SIG-M5 (cell line): ENCODE measurements at regions not wholly inside any gene's neighbourhood (a gene's known extent, or its start where the extent isn't known, plus 50 kb on each side); places are given as distances from the start of the nearest gene placed in this dataset.
"Not testable (repeated sequence)": the region's sequence is repeated elsewhere in the genome, so short reads cannot be mapped to it uniquely, and the experiment has no call there.

Experiments
- DNase-seq: peaks from one replicate; lab custom pipeline; 2025; lab: John Stamatoyannopoulos, UW

- no peak for DNase-seq
Observed at GRCh38 chr13:80823472-80823871, 482.5 kb upstream of the SPRY2 start.

DNA sequence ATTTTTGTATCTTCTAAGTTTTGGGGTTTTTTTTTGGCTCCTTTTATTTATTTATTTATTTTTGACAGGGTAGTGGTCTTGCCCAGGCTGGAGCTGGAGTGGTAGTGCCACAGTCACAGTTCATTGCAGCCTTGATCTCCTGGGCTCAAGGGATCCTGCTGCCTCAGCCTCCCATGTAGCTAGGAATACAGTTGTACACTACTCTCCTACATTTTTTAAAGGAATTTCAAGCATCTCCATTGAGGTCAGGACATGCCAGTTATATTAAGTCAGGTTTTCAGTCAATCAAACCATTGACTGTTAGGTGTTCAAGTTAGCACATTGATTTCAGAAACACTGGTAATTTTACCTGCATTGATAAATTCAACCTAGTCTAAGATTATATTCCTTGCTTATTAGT, 480.5 kb upstream of the SPRY2 start:
- DNase-seq = no peak

- DNase-seq = no peak
Observed at GRCh38 chr13:80817979-80818378, 477.1 kb upstream of the SPRY2 start.

DNA sequence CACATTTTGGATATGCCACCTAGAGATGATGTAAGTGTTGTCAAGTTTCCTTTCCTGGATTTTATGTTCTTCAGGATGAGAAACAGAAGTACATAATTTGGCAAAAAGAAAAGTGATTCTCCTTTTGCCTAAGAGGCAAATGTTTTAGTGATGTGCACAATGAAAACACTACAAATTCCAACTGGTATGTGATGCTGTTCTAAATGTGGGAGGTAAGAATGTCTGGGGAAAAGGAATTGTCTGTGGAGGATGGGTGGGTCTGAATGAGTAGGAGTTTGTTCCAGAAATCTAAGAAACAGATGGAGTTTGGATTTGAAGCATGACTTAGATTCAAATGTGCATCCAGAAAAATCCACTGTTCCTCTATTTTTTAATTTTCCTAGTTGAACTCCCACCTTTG, 473.6 kb upstream of the SPRY2 start:
- DNase-seq = no peak

GRCh38 chr13:80810294-80810693, 469.4 kb upstream of the SPRY2 start:
- DNase-seq = not testable (repeated sequence)

- DNase-seq = no peak
Observed at GRCh38 chr13:80802946-80803345, 462.0 kb upstream of the SPRY2 start.

DNA sequence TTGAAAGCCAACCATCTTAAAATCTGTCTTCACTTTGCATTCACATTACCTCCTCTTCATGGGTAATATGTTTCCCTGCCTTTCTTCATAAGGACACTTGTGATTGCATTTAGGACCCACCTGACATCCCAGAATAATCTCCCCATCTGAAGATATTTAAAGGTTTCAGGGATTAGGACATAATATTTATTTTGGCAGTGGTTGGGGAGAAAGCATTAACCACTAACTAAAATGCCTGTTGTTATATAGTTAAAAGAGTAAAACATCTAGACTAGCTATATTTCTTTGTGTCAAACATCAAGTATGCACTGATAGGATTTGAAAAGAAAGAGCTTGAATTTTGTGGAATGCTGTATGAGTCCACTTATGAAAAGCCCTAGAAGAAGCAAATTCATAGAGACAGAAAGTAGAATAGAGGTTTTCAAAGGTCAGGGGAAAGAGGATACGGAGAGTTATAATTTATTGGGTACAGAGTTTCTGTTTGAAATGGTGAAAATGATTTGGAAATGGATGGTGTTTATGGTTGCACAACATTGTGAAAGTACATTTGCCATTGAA, 457.7 kb upstream of the SPRY2 start:
- DNase-seq = no peak

DNA sequence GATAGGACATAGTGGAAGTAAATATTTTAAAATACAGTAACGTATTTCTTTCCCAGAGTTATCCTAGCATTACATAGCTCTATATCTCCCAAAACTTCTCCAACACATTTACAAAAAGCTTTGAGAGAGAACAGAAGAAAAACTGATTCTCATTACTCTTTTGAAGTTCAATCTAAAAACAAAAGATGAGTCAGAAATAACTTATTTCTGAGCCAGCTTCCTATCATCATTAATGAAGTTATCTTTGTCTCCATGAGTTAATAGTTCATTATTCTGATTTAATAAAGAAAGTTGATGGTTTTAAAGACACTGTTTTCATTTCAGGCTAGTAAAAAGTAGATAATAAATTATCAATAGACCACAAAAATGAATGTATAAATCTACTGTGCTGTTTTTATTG, 446.7 kb upstream of the SPRY2 start:
- DNase-seq = no peak

DNA sequence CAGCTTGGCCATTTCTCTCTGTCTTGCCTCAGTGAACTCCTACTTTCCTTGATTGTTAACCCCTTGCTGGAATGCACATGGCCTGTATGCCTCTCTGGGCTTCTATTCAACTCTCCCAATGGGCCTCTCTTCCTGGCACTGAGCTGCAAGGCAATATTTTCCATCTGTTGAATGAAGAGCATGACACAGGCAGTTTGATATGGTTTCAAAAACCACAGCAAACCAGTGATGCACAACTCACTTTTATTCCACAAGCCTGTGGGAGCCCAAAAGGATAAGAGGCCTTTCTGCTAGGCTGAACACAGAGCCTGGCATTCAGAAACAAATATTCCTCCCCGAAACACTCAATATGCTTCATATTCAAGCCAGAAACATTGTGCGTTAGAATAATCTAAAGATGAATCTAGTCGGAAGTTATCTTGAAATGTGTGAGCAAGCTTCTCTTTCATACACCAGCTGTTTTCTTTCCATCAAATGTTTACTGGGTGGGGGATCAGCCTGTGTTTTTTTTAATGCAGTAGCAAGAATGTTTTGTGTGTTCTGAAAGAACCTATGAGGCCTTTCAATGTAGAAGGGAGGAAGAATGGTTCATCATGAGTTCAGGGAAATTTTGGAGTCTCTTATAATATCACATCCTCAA, 443.1 kb upstream of the SPRY2 start:
- DNase-seq = no peak

DNA sequence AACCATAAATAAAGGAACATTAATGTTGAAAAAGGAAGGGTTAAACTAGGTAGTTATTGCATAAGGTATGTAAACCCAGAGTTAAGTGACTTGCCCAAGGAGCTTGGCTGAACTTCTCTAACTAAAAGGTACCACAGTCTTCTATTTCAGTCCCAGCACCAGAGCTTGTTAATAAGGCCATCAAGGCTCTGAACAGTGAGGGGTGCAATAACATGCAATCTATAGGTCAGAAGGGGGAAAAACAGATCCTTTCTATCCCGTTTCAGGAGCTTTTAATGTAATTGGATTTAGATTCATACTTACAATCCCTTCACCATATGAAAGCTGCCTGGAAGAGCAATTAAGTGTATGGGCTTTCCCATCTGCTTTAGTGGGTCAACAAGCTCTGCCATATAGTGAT, 441.5 kb upstream of the SPRY2 start:
- no peak for DNase-seq

DNA sequence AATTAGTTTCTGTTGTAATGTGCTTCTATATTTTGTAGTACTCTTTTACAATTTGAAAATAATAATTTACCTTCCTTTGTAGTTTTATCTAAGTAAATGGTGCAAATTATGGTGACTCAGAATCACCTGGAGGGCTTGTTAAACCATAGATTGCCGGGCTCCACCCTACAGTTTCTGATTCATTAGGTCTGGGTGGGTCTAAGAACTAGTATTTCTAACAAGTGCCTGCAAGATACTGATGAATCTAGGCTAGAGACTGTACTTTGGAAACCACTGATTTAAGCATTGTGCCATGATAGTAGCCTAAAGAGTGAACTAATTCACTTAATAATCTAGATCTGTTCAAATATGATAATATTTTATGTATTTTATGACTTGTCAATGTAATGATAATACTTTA, 437.4 kb upstream of the SPRY2 start:
- DNase-seq = no peak

GRCh38 chr13:80757694-80758093, 416.8 kb upstream of the SPRY2 start:
- no peak for DNase-seq

- no peak for DNase-seq
Observed at GRCh38 chr13:80755910-80756309, 415.0 kb upstream of the SPRY2 start.

- no peak for DNase-seq
Observed at GRCh38 chr13:80754441-80754840, 413.5 kb upstream of the SPRY2 start.

DNA sequence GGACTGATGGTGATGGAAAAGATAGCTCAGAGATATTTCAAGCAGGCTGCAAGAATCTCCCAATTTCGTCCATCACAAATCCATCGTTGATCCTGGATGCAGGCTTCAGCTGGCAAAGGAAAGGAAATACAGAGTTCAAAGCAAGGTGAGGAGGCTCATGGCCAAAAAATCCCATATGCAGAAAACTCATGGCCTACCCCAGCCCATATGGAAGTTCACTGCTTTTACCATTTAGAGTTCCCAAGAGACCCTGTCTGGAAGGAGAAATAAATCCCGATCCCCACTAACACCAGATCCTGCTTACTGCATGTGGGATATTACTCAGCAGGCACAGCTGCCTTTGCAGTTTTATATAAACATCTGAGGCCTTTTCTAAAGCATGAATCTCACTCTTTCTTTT, 412.9 kb upstream of the SPRY2 start:
- DNase-seq = no peak

- DNase-seq = no peak
Observed at GRCh38 chr13:80751854-80752253, 410.9 kb upstream of the SPRY2 start.

- DNase-seq = no peak
Observed at GRCh38 chr13:80744147-80744914, 403.4 kb upstream of the SPRY2 start.

- no peak for DNase-seq
Observed at GRCh38 chr13:80742033-80742432, 401.1 kb upstream of the SPRY2 start.

DNA sequence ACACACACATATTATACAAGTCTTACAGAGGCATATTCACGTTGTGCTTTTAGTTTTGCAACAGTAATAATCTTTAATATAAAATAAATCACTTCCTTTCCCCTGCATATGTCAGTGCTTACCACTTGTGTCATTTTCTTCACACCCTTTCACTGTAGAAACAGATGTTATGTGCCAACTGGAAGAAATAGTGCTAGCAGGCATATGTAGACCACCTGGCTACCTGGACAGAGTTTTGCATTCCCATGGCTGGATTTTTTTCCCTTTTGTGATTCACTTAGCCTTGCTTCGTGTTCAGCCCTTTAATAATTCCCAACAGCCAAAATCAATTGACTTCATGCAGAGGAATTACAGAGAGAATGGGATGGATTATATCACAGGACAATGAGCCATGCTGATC, 399.1 kb upstream of the SPRY2 start:
- DNase-seq = no peak

- DNase-seq = no peak
Observed at GRCh38 chr13:80737513-80737912, 396.6 kb upstream of the SPRY2 start.

DNA sequence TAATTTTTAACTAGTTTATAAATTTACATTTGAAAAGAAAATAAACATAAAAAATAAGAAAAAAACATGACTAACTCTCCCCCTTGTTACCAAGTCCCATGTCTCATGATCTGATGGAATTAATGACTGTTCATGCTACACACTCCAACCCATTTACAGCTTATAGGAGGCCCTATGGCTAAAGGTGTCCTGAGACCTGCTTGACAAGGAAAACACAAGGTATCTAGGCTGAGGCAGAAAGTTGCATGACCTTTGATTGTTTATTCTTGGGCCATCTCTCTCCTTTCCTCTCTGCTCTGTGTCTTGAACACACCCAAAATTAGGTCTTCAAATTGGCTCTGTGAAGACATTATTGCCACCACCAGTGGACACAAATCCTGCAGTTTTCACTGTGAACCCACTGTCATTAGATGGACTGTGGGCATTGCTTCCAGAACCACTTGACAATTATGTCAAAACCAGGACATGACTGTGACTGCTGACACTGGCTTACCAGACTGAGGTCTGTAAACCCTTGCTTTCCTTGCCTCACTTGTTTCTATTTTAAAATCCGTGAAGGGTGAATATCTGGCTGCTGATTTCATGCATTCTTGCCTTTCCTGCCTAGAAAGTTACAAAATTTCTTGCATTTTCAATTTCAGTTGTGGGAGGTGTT, 386.5 kb upstream of the SPRY2 start:
- no peak for DNase-seq

DNA sequence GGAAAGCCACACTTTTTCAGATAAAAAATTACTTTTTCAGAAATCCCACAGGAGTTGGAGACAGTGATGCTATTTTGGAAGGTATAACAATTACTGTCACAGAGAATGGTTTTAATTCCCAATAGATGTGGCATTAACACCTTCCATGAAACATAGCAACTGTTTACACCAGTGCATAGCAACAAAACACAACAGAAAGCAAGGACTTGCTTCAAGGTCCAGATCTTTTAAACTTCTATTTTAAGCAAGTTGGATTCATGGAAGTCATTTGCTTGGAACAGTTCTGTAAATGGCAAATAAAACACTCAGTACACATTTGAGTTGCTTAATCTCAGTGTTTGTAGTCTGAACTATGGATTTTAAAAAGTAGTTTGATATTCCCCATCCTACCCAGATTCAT, 385.9 kb upstream of the SPRY2 start:
- no peak for DNase-seq

DNA sequence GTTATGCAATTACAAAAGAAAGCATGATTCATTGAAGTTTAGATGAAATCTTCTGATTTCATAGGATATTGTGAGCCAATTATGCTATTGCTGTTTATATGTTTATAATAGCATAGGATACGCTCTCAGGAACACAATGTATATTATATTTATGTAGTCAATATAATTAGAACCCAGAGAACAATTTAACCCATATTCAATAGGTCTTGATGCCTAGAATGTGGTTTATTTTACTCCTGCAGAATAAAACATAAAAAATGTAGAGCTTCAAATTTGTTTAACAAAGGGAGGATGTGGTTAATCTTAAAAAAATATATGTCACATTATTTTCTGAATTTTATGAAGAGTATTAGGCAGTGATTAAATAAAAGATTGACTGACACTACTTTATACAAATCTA, 380.8 kb upstream of the SPRY2 start:
- no peak for DNase-seq
